GM12864 (cell line): ENCODE measurements at regions not wholly inside any gene's neighbourhood (a gene's known extent, or its start where the extent isn't known, plus 50 kb on each side); places are given as distances from the start of the nearest gene placed in this dataset.

Experiments
- DNase-seq: peaks from one replicate; pipeline ENCODE4 v3.0.0-alpha.2; 2011; ENCODE audit warnings: low read depth
- H3K4me3 ChIP-seq: 2 replicates; pipeline ENCODE4 v1.5.1; 2011; ENCODE audit warnings: mild to moderate bottlenecking, low read depth, low read length, control low read depth
- CTCF ChIP-seq: IDR thresholded peaks from 2 replicates; pipeline ENCODE4 v1.5.1; 2011; ENCODE audit warnings: low read depth, mild to moderate bottlenecking, moderate library complexity, low read length, control low read depth, inconsistent platforms; ENCODE audit errors: missing control alignments

- DNase-seq: no peak
- no peak for TF ChIP-seq CTCF
- no peak overlapping the region for H3K4me3 ChIP-seq
Measured at GRCh38 chr17:36884495-36885152, 52.7 kb upstream of the LHX1 start.

GRCh38 chr17:36885153-36885735 is 52.0 kb upstream of the LHX1 start:
- no peak for DNase-seq
- no peak overlapping the region for H3K4me3 ChIP-seq

GRCh38 chr17:36885771-36886377 is 51.4 kb upstream of the LHX1 start:
- no peak for TF ChIP-seq CTCF
- no peak for DNase-seq
- H3K4me3 ChIP-seq: no peak overlapping the region

More at GRCh38 chr17:36885153-36885735, 52.0 kb upstream of the LHX1 start:
- no peak for TF ChIP-seq CTCF
